HG03108 (cell line): ENCODE measurements at regions not wholly inside any gene's neighbourhood (a gene's known extent, or its start where the extent isn't known, plus 50 kb on each side); places are given as distances from the start of the nearest gene placed in this dataset.

Experiments used
- ATAC-seq: cut with Tn5 transposase; IDR thresholded peaks from one replicate; pipeline ENCODE4 v1.9.1; 2021; ENCODE audit warnings: moderate library complexity; ENCODE audit not compliant: unreplicated experiment

- ATAC-seq: no peak
Observed at GRCh38 chr7:110095372-110096052, 995.4 kb upstream of the LRRN3 start.

- no peak for ATAC-seq
Observed at GRCh38 chr7:110104243-110104642, 986.7 kb upstream of the LRRN3 start.

- no peak for ATAC-seq
Observed at GRCh38 chr7:110105307-110105706, 985.6 kb upstream of the LRRN3 start.

- ATAC-seq: no peak
Observed at GRCh38 chr7:110105840-110106239, 985.1 kb upstream of the LRRN3 start.

- no peak for ATAC-seq
Observed at GRCh38 chr7:110119883-110120581, 970.9 kb upstream of the LRRN3 start.

GRCh38 chr7:110129159-110129558, 961.8 kb upstream of the LRRN3 start:
- ATAC-seq: no peak

- no peak for ATAC-seq
Observed at GRCh38 chr7:110130669-110131068, 960.3 kb upstream of the LRRN3 start.

GRCh38 chr7:110131344-110131743, 959.6 kb upstream of the LRRN3 start:
- no peak for ATAC-seq

- no peak for ATAC-seq
Observed at GRCh38 chr7:110139056-110139455, 951.9 kb upstream of the LRRN3 start.

GRCh38 chr7:110142939-110143526, 947.9 kb upstream of the LRRN3 start:
- ATAC-seq: no peak

GRCh38 chr7:110144599-110144998, 946.3 kb upstream of the LRRN3 start:
- no peak for ATAC-seq

- no peak for ATAC-seq
Observed at GRCh38 chr7:110148054-110148453, 942.9 kb upstream of the LRRN3 start.

GRCh38 chr7:110153222-110153621, 937.7 kb upstream of the LRRN3 start:
- no peak for ATAC-seq

GRCh38 chr7:110156511-110156910, 934.4 kb upstream of the LRRN3 start:
- ATAC-seq: no peak

GRCh38 chr7:110157631-110158362, 933.1 kb upstream of the LRRN3 start:
- no peak for ATAC-seq

- no peak for ATAC-seq
Observed at GRCh38 chr7:110168010-110168409, 922.9 kb upstream of the LRRN3 start.

GRCh38 chr7:110170841-110171240, 920.1 kb upstream of the LRRN3 start:
- ATAC-seq: no peak

- no peak for ATAC-seq
Observed at GRCh38 chr7:110177463-110177862, 913.5 kb upstream of the LRRN3 start.

- no peak for ATAC-seq
Observed at GRCh38 chr7:110179037-110179436, 911.9 kb upstream of the LRRN3 start.

- no peak for ATAC-seq
Observed at GRCh38 chr7:110181768-110182167, 909.2 kb upstream of the LRRN3 start.

GRCh38 chr7:110186334-110186733, 904.6 kb upstream of the LRRN3 start:
- no peak for ATAC-seq
